ENCODE measurements at regions not wholly inside any gene's neighbourhood (a gene's known extent, or its start where the extent isn't known, plus 50 kb on each side); places are given as distances from the start of the nearest gene placed in this dataset.
"Not testable (repeated sequence)": the region's sequence is repeated elsewhere in the genome, so short reads cannot be mapped to it uniquely, and the experiment has no call there.

GRCh38 chr4:164239433-164239832 is 514.5 kb upstream of the SMIM31 start:
- no peak for DNase-seq

- DNase-seq = no peak
Measured at GRCh38 chr4:164239976-164240375, 514.0 kb upstream of the SMIM31 start.

DNA sequence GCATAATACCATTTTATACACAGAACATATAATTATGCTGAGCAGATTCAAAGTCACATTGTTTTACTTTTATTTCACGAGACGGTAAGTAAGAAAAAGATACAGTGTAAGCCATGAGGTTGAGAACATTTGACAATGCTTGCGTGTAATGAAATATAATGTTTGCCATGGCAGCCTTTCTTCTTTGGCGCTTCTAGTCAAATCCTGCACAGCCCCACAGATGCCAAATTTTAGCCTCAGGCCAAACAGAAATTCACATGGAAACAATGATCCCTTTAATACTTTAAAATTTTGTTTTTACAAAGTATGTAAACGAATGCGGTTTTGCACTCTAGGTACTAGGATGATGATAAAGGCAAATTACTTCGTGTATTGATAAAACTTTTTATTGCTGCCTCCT is 502.7 kb upstream of the SMIM31 start:
- no peak for DNase-seq

- no peak for DNase-seq
Measured at GRCh38 chr4:164252286-164252685, 501.6 kb upstream of the SMIM31 start.

DNA sequence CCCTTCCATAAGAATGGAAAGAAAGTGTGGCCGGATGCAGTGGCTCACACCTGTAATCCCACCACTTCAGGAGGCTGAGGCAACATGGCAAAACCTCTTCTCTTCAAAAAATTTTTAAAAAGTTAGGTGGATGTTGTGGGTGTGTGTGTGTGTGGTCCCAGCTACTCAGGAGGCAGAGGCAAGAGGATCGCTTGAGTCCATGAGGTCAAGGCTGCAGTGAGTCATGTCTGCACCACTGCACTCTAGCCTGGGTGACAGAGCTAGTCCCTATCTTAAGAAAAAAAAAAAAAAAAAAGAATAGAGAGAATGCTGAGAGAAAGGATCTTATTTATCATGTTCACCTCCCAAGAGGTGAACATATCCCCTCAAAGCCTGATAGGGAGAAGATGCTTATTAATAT is 492.1 kb upstream of the SMIM31 start:
- DNase-seq = no peak

- not testable (repeated sequence) for DNase-seq
Measured at GRCh38 chr4:164262508-164262907, 491.4 kb upstream of the SMIM31 start.

- DNase-seq = not testable (repeated sequence)
Measured at GRCh38 chr4:164277414-164277813, 476.5 kb upstream of the SMIM31 start.

GRCh38 chr4:164287173-164287572 is 466.8 kb upstream of the SMIM31 start:
- no peak for DNase-seq

- no peak for DNase-seq
Measured at GRCh38 chr4:164288578-164288977, 465.4 kb upstream of the SMIM31 start.

DNA sequence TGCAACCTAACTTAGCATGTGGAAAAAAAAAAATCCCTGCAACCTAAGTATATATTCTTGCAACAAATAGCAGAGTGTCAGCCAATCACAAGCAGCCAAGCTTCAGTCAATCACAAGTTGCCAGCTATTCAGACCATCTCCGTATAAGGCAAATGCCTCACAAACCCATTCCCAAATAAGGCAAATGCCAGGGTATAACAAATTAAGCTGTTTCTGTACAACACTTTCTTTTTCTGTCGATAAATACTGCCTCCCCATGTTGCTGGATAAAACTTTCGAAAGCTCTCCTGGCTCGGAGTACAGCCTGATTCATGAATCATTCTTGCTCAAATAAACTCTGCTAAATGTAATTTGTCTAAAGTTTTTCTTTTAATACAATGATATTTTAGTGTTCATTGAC is 460.7 kb upstream of the SMIM31 start:
- no peak for DNase-seq

GRCh38 chr4:164293743-164294142 is 460.2 kb upstream of the SMIM31 start:
- DNase-seq = no peak

- no peak for DNase-seq
Measured at GRCh38 chr4:164301430-164301829, 452.5 kb upstream of the SMIM31 start.

- DNase-seq = no peak
Measured at GRCh38 chr4:164304101-164304639, 449.8 kb upstream of the SMIM31 start.

GRCh38 chr4:164304861-164305260 is 449.1 kb upstream of the SMIM31 start:
- no peak for DNase-seq

- DNase-seq = no peak
Measured at GRCh38 chr4:164307262-164307661, 446.7 kb upstream of the SMIM31 start.

DNA sequence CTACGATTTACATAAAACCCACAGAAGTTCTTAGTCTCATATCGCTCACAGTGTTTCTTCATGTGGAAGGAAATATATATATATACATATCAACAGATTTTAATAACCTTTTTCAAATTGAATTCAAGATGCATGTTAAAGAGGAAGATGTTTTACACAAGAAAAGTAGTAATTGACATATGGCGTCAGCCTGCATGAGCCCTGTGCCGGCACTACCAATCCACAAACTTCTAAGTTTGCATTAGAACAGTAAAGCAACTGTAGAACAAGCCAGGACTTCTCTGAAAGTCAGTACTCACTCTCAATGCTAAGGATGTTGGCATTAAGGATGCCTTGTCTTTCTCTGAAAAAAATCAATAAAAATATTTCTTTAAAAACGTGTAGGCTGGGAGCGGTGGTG is 441.3 kb upstream of the SMIM31 start:
- no peak for DNase-seq

DNA sequence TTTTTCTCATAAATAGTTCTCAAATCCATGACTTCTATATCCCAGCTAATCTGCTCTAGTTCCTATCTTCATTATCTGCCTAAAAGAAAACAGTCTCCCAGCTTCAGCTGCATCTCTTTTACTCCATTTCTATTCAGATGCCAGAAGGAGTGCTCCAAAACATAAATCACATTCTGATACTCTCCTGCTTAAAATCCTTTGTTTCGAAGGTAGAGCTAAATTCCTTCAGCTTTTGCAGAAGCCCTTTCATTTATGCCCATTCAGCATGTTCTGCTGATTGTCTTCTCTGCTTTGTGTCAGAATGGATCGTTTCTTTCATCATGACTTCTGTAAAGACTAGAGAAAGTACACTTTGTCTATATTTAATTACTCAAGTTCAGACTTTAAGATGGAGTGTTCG is 440.1 kb upstream of the SMIM31 start:
- no peak for DNase-seq

DNA sequence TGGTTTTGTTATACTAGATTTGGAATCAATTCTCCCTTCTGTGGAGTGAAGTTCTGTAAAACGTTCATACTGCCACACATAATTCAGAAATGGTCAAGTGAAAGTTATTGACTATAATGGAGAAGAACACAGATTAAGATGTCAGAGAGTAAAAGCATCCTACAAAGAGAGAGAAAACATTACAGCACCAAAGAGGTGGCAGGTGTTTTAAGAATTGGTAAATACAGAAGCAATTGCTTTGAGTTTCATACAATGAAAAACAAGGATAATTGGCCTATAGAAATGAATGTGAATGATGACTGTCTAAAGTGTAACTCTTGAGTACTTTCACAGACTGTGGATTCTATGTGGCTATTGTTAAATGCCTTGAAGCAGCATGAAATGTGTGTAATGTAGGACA is 435.6 kb upstream of the SMIM31 start:
- DNase-seq = no peak

GRCh38 chr4:164319688-164320087 is 434.2 kb upstream of the SMIM31 start:
- no peak for DNase-seq

GRCh38 chr4:164320847-164321246 is 433.1 kb upstream of the SMIM31 start:
- no peak for DNase-seq

DNA sequence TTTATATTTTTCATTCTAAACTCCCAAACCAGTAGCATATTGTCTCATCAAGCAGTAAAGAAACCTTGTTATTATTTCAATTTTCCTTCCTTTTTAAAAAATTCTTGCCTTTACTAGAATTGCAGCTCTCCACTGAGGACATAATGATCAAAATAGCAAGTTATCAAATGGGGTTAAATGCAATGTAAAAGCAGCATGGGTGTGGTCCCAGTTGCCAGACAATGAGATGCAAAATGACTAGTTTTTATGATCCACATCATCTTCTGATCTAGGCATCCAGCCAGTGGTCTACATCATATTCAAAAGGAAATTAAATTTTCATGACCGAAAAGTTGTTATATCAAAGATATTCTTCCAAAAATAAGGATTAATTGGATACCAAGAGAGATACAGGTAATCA is 427.9 kb upstream of the SMIM31 start:
- DNase-seq = no peak

DNA sequence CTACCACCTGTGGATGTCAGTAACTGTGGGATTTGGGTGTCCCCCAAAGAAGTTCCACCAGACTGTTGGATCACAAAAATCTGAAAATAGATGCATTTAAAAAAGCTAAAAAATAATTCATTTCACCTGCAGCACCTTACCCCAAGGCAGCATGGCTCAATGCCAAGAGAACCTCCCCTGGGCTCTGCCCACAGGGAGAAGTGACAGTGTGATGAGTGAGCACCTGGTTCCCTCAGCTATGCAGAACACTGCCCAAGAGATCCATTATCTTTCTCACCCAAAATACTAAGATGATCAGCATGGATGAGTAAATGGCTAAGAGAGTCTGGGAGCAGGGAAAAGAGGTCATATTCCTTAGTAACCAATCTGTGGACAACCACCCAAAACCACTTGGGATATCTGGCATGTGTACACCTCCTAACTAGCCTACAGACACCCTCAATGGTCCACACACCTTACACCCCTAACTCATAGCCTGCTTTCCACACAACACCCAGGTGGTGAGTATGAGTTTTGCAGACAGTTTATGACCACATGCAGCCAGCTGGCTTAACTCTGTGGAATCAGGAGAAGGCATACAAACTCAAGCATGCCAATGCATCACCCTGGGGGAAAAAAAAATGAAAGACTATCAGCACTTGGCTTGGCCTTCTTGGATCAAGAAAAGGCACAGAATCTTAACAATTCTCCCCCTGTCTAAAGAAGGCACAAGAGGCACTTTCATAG is 416.5 kb upstream of the SMIM31 start:
- DNase-seq = no peak

DNA sequence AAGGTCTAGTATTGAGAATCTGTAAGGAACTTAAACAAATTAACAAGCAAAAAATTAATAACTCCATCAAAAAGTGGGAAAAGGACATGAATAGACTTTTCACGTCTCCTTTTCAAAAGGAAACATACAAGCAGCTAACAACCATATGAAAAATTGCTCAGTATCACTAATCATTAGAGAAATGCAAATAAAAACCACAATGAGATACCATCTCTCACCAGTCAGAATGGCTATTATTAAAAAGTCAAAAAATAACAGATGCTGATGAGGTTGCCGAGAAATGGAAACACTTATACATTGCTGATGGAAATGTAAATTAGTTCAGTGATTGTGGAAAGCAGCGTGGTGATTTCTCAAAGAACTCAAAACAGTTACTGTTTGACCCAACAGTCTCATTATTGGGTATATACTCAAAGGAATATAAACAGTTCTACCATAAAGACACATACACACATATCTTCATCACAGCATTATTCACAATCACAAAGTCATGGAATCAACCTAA is 410.4 kb upstream of the SMIM31 start:
- no peak for DNase-seq

GRCh38 chr4:164345756-164346155 is 408.2 kb upstream of the SMIM31 start:
- no peak for DNase-seq

- DNase-seq = no peak
Measured at GRCh38 chr4:164350061-164350460, 403.9 kb upstream of the SMIM31 start.

Data from NCI-H446 (cell line).